ENCODE measurements at regions not wholly inside any gene's neighbourhood (a gene's known extent, or its start where the extent isn't known, plus 50 kb on each side); places are given as distances from the start of the nearest gene placed in this dataset.

GRCh38 chr4:179755322-179755721, 2313.1 kb upstream of the AGA start (continued):
- TF ChIP-seq ARID5B (CRISPR knock-in tag; IDR thresholded peaks at IDR 0.05): no peak

GRCh38 chr4:179757641-179758040, 2315.4 kb upstream of the AGA start:
- intact Hi-C loops (cut with micrococcal nuclease; ENCODE audit: unreplicated experiment) (no loop called here), in situ Hi-C loops (cut with HindIII; ENCODE audit: extremely low pct_ligation_motif_present, low pct_unique_long_range_greater_than_20kb) (no loop called here)
- H2AFZ ChIP-seq (ENCODE audit: low read length): no peak overlapping the region
- ChIA-PET CTCF (ENCODE audit: low intra/inter-chr PET ratio, low total read pairs) (no interaction called here), POLR2A (no interaction called here)
- no peak for ATAC-seq
- no peaks in the 10 kb centered on the region for H3K36me3 ChIP-seq (replicated peaks in 1 of 2; ENCODE audit: control insufficient read depth in 1 of 2, insufficient read depth in 2 of 2, low read length in 2 of 2)
- 0% methylated on average over 1 of the region's 1 CpG for WGBS (ENCODE audit: low lambda C conversion rate)
- no peak overlapping the region for H3K27ac ChIP-seq (ENCODE audit: extremely low read length, insufficient read depth, low read length)
- no peak overlapping the region for H3K9ac ChIP-seq (ENCODE audit: insufficient read depth, low read depth, low read length)
- H3K4me1 ChIP-seq (ENCODE audit: insufficient read depth, low read length): no peaks in the 10 kb centered on the region
- no peak for TF ChIP-seq ZNF556 (CRISPR knock-in tag; IDR thresholded peaks at IDR 0.05; ENCODE audit: borderline replicate concordance)
- TF ChIP-seq HOMEZ (CRISPR knock-in tag; IDR thresholded peaks at IDR 0.05; ENCODE audit: low read depth): no peak
- no peaks in the 10 kb centered on the region for H3K9me3 ChIP-seq (ENCODE audit: low read length)
- H3K4me2 ChIP-seq (ENCODE audit: low read depth, low read length): no peak overlapping the region
- no peak for FAIRE-seq
- H3K79me2 ChIP-seq (ENCODE audit: insufficient read depth, low read length): no peaks in the 10 kb centered on the region
- H3K27me3 ChIP-seq (ENCODE audit: control insufficient read depth in 1 of 2, insufficient read depth in 2 of 2, low read length in 2 of 2): no peaks in the 10 kb centered on the region
- no peak overlapping the region for H3K4me3 ChIP-seq (replicated peaks in 1 of 3; ENCODE audit: insufficient read depth in 1 of 3, low read depth in 2 of 3, low read length in 3 of 3)
- no peaks in the 10 kb centered on the region for H4K20me1 ChIP-seq (ENCODE audit: insufficient read depth, low read length)
- BruUV-seq (replicated peaks): no TSS peak
- DNase-seq (ENCODE audit: low spot score): no peak

Data from HepG2 (cell line).